Gastroesophageal sphincter (tissue), 3 donors: ENCODE measurements at regions not wholly inside any gene's neighbourhood (a gene's known extent, or its start where the extent isn't known, plus 50 kb on each side); places are given as distances from the start of the nearest gene placed in this dataset.

Source experiments
- CTCF ChIP-seq, 4 experiments: fragments of 200-600 bp in 2 of 4; fragments of 450-650 bp in 2 of 4; sonication (generic) in 1 of 4; IDR thresholded peaks; one replicate each; pipeline ENCODE4 v1.5.1; 2017 to 2019; ENCODE audit warnings: antibody characterized with exemption in 4 of 4, mild to moderate bottlenecking in 2 of 4, moderate library complexity in 2 of 4
- EP300 ChIP-seq: sonication (generic); formaldehyde crosslinking; IDR thresholded peaks from one replicate; pipeline ENCODE4 v1.6.1; 2017; ENCODE audit warnings: antibody characterized with exemption, mild to moderate bottlenecking
- POLR2A ChIP-seq, 2 donors: fragments of 450-650 bp; IDR thresholded peaks; one replicate each; pipeline ENCODE4 v1.6.1; 2017; ENCODE audit warnings: antibody characterized with exemption in 2 of 2, mild to moderate bottlenecking in 2 of 2, moderate library complexity in 1 of 2
- POLR2AphosphoS5 ChIP-seq: sonication (generic); formaldehyde crosslinking; IDR thresholded peaks from one replicate; pipeline ENCODE4 v1.6.1; 2017; ENCODE audit warnings: antibody characterized with exemption

- TF ChIP-seq CTCF (IDR thresholded peaks at IDR 0.05), result no peak
- no peak for TF ChIP-seq POLR2A (IDR thresholded peaks at IDR 0.05)
- no peak for TF ChIP-seq EP300
- no peak for TF ChIP-seq POLR2AphosphoS5
Observed at GRCh38 chr6:74128536-74128935, 432.5 kb downstream of the CD109 start.
